ENCODE measurements at regions not wholly inside any gene's neighbourhood (a gene's known extent, or its start where the extent isn't known, plus 50 kb on each side); places are given as distances from the start of the nearest gene placed in this dataset.
"Not testable (repeated sequence)": the region's sequence is repeated elsewhere in the genome, so short reads cannot be mapped to it uniquely, and the experiment has no call there.

- Histone ChIP-seq H3K4me3 (ENCODE audit: low read length) (no peak overlapping the region), H3K27ac (ENCODE audit: low read length) (no peak overlapping the region), H3K36me3 (ENCODE audit: control insufficient read depth, insufficient read depth, low read length) (no peaks in the 10 kb centered on the region), H3K9me3 (ENCODE audit: control insufficient read depth, insufficient read depth, low read length) (no peaks in the 10 kb centered on the region), H3K27me3 (ENCODE audit: control insufficient read depth, insufficient read depth, low read length) (no peaks in the 10 kb centered on the region), H3K4me1 (ENCODE audit: control insufficient read depth, insufficient read depth, low read length) (no peaks in the 10 kb centered on the region)
- ATAC-seq, result no peak
- intact Hi-C loops (cut with micrococcal nuclease), result no loop called here
- H3K27ac Mint-ChIP-seq, result no peak overlapping the region
- 100% methylated on average over 1 of the region's 1 CpG for WGBS (ENCODE audit: insufficient coverage)
- H3K27me3 Mint-ChIP-seq (ENCODE audit: low read depth in 2 of 2), result no peaks in the 10 kb centered on the region
- no peak for TF ChIP-seq CTCF (IDR thresholded peaks at IDR 0.05)
- H3K4me3 Mint-ChIP-seq, result no peak overlapping the region
- H3K9me3 Mint-ChIP-seq, result peaks cover 4 to 9% of the 10 kb centered on the region in 2 donors
- H3K36me3 Mint-ChIP-seq, result no peaks in the 10 kb centered on the region
- no peak for DNase-seq
- no peaks in the 10 kb centered on the region for H3K4me1 Mint-ChIP-seq
These were observed 588.8 kb downstream of the ANKRD50 start for GRCh38 chr4:124123721-124124120.

GRCh38 chr4:124131324-124131723, 581.2 kb downstream of the ANKRD50 start:
- H3K27me3 ChIP-seq (ENCODE audit: control insufficient read depth, insufficient read depth, low read length); H3K4me3 ChIP-seq (ENCODE audit: low read length); DNase-seq; intact Hi-C loops (cut with micrococcal nuclease); H3K27me3 Mint-ChIP-seq (ENCODE audit: low read depth in 2 of 2); H3K36me3 ChIP-seq (ENCODE audit: control insufficient read depth, insufficient read depth, low read length); H3K9me3 ChIP-seq (ENCODE audit: control insufficient read depth, insufficient read depth, low read length); ATAC-seq; H3K4me3 Mint-ChIP-seq; H3K27ac ChIP-seq (ENCODE audit: low read length); H3K27ac Mint-ChIP-seq; H3K4me1 Mint-ChIP-seq; H3K4me1 ChIP-seq (ENCODE audit: control insufficient read depth, insufficient read depth, low read length): not testable (repeated sequence)
- peaks cover 14 to 21% of the 10 kb centered on the region in 2 donors for H3K9me3 Mint-ChIP-seq
- WGBS (ENCODE audit: insufficient coverage), result 86% methylated on average over 6 of the region's 6 CpGs
- peaks cover 12% of the 10 kb centered on the region for H3K36me3 Mint-ChIP-seq

GRCh38 chr4:124132161-124132560, 580.4 kb downstream of the ANKRD50 start:
- peaks cover 14 to 21% of the 10 kb centered on the region in 2 donors for H3K9me3 Mint-ChIP-seq
- peaks cover 12% of the 10 kb centered on the region for H3K36me3 Mint-ChIP-seq
- ATAC-seq (no peak), DNase-seq (no peak)
- H3K27ac Mint-ChIP-seq, result no peak overlapping the region
- 71% methylated on average over 1 of the region's 2 CpGs for WGBS (ENCODE audit: insufficient coverage)
- Histone ChIP-seq H3K4me1 (ENCODE audit: control insufficient read depth, insufficient read depth, low read length) (no peaks in the 10 kb centered on the region), H3K36me3 (ENCODE audit: control insufficient read depth, insufficient read depth, low read length) (no peaks in the 10 kb centered on the region), H3K9me3 (ENCODE audit: control insufficient read depth, insufficient read depth, low read length) (no peaks in the 10 kb centered on the region), H3K27ac (ENCODE audit: low read length) (no peak overlapping the region), H3K27me3 (ENCODE audit: control insufficient read depth, insufficient read depth, low read length) (no peaks in the 10 kb centered on the region), H3K4me3 (ENCODE audit: low read length) (no peak overlapping the region)
- intact Hi-C loops (cut with micrococcal nuclease), result no loop called here
- no peak overlapping the region for H3K4me3 Mint-ChIP-seq
- no peak for TF ChIP-seq CTCF (IDR thresholded peaks at IDR 0.05)
- no peaks in the 10 kb centered on the region for H3K4me1 Mint-ChIP-seq
- no peaks in the 10 kb centered on the region for H3K27me3 Mint-ChIP-seq (ENCODE audit: low read depth in 2 of 2)

- H3K9me3 ChIP-seq (ENCODE audit: control insufficient read depth, insufficient read depth, low read length), result no peaks in the 10 kb centered on the region
- intact Hi-C loops (cut with micrococcal nuclease), result no loop called here
- H3K27me3 ChIP-seq (ENCODE audit: control insufficient read depth, insufficient read depth, low read length), result no peaks in the 10 kb centered on the region
- H3K27me3 Mint-ChIP-seq (ENCODE audit: low read depth in 2 of 2), result no peaks in the 10 kb centered on the region
- peaks cover 12% of the 10 kb centered on the region for H3K36me3 Mint-ChIP-seq
- WGBS (ENCODE audit: insufficient coverage), result 69% methylated on average over 1 of the region's 1 CpG
- H3K4me3 Mint-ChIP-seq, result no peak overlapping the region
- ATAC-seq (no peak), DNase-seq (no peak)
- H3K4me1 Mint-ChIP-seq, result no peaks in the 10 kb centered on the region
- H3K9me3 Mint-ChIP-seq, result peaks cover 12 to 17% of the 10 kb centered on the region in 2 donors
- H3K27ac Mint-ChIP-seq, result no peak overlapping the region
- H3K4me3 ChIP-seq (ENCODE audit: low read length), result no peak overlapping the region
- no peaks in the 10 kb centered on the region for H3K36me3 ChIP-seq (ENCODE audit: control insufficient read depth, insufficient read depth, low read length)
- H3K27ac ChIP-seq (ENCODE audit: low read length), result no peak overlapping the region
- no peak for TF ChIP-seq CTCF (IDR thresholded peaks at IDR 0.05)
- no peaks in the 10 kb centered on the region for H3K4me1 ChIP-seq (ENCODE audit: control insufficient read depth, insufficient read depth, low read length)
These were observed 578.8 kb downstream of the ANKRD50 start for GRCh38 chr4:124133753-124134152.
